DMS 273 (cell line): ENCODE measurements at regions not wholly inside any gene's neighbourhood (a gene's known extent, or its start where the extent isn't known, plus 50 kb on each side); places are given as distances from the start of the nearest gene placed in this dataset.

Source experiments
- DNase-seq: peaks from one replicate; lab custom pipeline; 2025; ENCODE audit not compliant: unreplicated experiment; lab: John Stamatoyannopoulos, UW

- DNase-seq: no peak
Measured at GRCh38 chr7:117972606-117973005, 99.4 kb upstream of the CTTNBP2 start.

GRCh38 chr7:117973975-117974374, 100.7 kb upstream of the CTTNBP2 start:
- DNase-seq: no peak

- DNase-seq: no peak
Measured at GRCh38 chr7:117974891-117975290, 101.7 kb upstream of the CTTNBP2 start.

- no peak for DNase-seq
Measured at GRCh38 chr7:117975476-117975875, 102.2 kb upstream of the CTTNBP2 start.

GRCh38 chr7:117979954-117980497, 106.8 kb upstream of the CTTNBP2 start:
- no peak for DNase-seq

GRCh38 chr7:117982071-117983055, 109.1 kb upstream of the CTTNBP2 start:
- no peak for DNase-seq

GRCh38 chr7:117986645-117987269, 113.5 kb upstream of the CTTNBP2 start:
- no peak for DNase-seq

- no peak for DNase-seq
Measured at GRCh38 chr7:117990834-117991233, 117.6 kb upstream of the CTTNBP2 start.

GRCh38 chr7:117992635-117993376, 119.6 kb upstream of the CTTNBP2 start:
- no peak for DNase-seq

GRCh38 chr7:117993377-117994003, 120.2 kb upstream of the CTTNBP2 start:
- DNase-seq: peak; percentile 68

- DNase-seq: no peak
Measured at GRCh38 chr7:117995850-117996650, 122.8 kb upstream of the CTTNBP2 start.

GRCh38 chr7:117997862-117998825, 124.9 kb upstream of the CTTNBP2 start:
- no peak for DNase-seq

GRCh38 chr7:118000480-118001202, 127.4 kb upstream of the CTTNBP2 start:
- DNase-seq: no peak

- DNase-seq: no peak
Measured at GRCh38 chr7:118003476-118003875, 130.2 kb upstream of the CTTNBP2 start.

- no peak for DNase-seq
Measured at GRCh38 chr7:118005026-118005425, 131.8 kb upstream of the CTTNBP2 start.

GRCh38 chr7:118006979-118007378, 133.7 kb upstream of the CTTNBP2 start:
- no peak for DNase-seq

GRCh38 chr7:118009419-118009818, 136.2 kb upstream of the CTTNBP2 start:
- no peak for DNase-seq

- DNase-seq: no peak
Measured at GRCh38 chr7:118011652-118012051, 138.4 kb upstream of the CTTNBP2 start.
